HG02763 (cell line): ENCODE measurements at regions not wholly inside any gene's neighbourhood (a gene's known extent, or its start where the extent isn't known, plus 50 kb on each side); places are given as distances from the start of the nearest gene placed in this dataset.
"Not testable (repeated sequence)": the region's sequence is repeated elsewhere in the genome, so short reads cannot be mapped to it uniquely, and the experiment has no call there.

ENCODE experiments used
- ATAC-seq: cut with Tn5 transposase; IDR thresholded peaks from one replicate; pipeline ENCODE4 v1.9.1; 2021; ENCODE audit warnings: mild to moderate bottlenecking, moderate library complexity; ENCODE audit not compliant: unreplicated experiment

- no peak for ATAC-seq
Observed at GRCh38 chr2:155600296-155600695, 732.2 kb downstream of the NR4A2 start.

- ATAC-seq = no peak
Observed at GRCh38 chr2:155599834-155600233, 732.7 kb downstream of the NR4A2 start.

GRCh38 chr2:155583674-155584195 is 748.8 kb downstream of the NR4A2 start:
- no peak for ATAC-seq

- no peak for ATAC-seq
Observed at GRCh38 chr2:155574941-155575340, 757.6 kb downstream of the NR4A2 start.

- no peak for ATAC-seq
Observed at GRCh38 chr2:155547571-155547970, 785.0 kb downstream of the NR4A2 start.

- no peak for ATAC-seq
Observed at GRCh38 chr2:155546721-155547555, 785.6 kb downstream of the NR4A2 start.

GRCh38 chr2:155539028-155539427 is 793.5 kb downstream of the NR4A2 start:
- ATAC-seq = not testable (repeated sequence)

- ATAC-seq = no peak
Observed at GRCh38 chr2:155528034-155528433, 804.5 kb downstream of the NR4A2 start.

GRCh38 chr2:155525199-155525598 is 807.3 kb downstream of the NR4A2 start:
- no peak for ATAC-seq

GRCh38 chr2:155519529-155520130 is 812.9 kb downstream of the NR4A2 start:
- no peak for ATAC-seq

- ATAC-seq = no peak
Observed at GRCh38 chr2:155518094-155518493, 814.4 kb downstream of the NR4A2 start.

GRCh38 chr2:155517362-155517761 is 815.2 kb downstream of the NR4A2 start:
- ATAC-seq = no peak

- ATAC-seq = no peak
Observed at GRCh38 chr2:155513248-155513647, 814.8 kb downstream of the KCNJ3 start.

GRCh38 chr2:155502766-155503165 is 804.3 kb downstream of the KCNJ3 start:
- ATAC-seq = no peak

GRCh38 chr2:155498106-155498505 is 799.6 kb downstream of the KCNJ3 start:
- no peak for ATAC-seq

GRCh38 chr2:155494744-155495143 is 796.2 kb downstream of the KCNJ3 start:
- ATAC-seq = no peak

- no peak for ATAC-seq
Observed at GRCh38 chr2:155485141-155485842, 786.8 kb downstream of the KCNJ3 start.

- ATAC-seq = no peak
Observed at GRCh38 chr2:155481141-155481540, 782.6 kb downstream of the KCNJ3 start.

GRCh38 chr2:155472018-155472417 is 773.5 kb downstream of the KCNJ3 start:
- ATAC-seq = not testable (repeated sequence)

GRCh38 chr2:155456222-155456621 is 757.7 kb downstream of the KCNJ3 start:
- ATAC-seq = no peak

GRCh38 chr2:155442755-155443372 is 744.4 kb downstream of the KCNJ3 start:
- no peak for ATAC-seq
